ENCODE measurements at regions not wholly inside any gene's neighbourhood (a gene's known extent, or its start where the extent isn't known, plus 50 kb on each side); places are given as distances from the start of the nearest gene placed in this dataset.
"Not testable (repeated sequence)": the region's sequence is repeated elsewhere in the genome, so short reads cannot be mapped to it uniquely, and the experiment has no call there.

GRCh38 chr10:45154502-45154901, 153.8 kb downstream of the ZNF22 start:
- ATAC-seq: no peak
- DNase-seq: no peak
- 89% methylated on average over 3 of the region's 3 CpGs for WGBS
- H3K27me3 ChIP-seq (ENCODE audit: control insufficient read depth, insufficient read depth): no peaks in the 10 kb centered on the region
- intact Hi-C loops (cut with DNase I): no loop called here
- no peak overlapping the region for H3K27ac ChIP-seq (ENCODE audit: low read length)
- no peaks in the 10 kb centered on the region for H3K9me3 ChIP-seq (ENCODE audit: control insufficient read depth, low read length)
- H3K4me1 ChIP-seq (ENCODE audit: control insufficient read depth, insufficient read depth, low read length): no peaks in the 10 kb centered on the region
- no peak overlapping the region for H3K4me3 ChIP-seq (ENCODE audit: low read length)

GRCh38 chr10:45155784-45156183, 155.1 kb downstream of the ZNF22 start:
- H3K4me1 ChIP-seq (ENCODE audit: control insufficient read depth, insufficient read depth, low read length): no peaks in the 10 kb centered on the region
- intact Hi-C loops (cut with DNase I): no loop called here

GRCh38 chr10:45160271-45160670, 155.1 kb downstream of the OR13A1 start:
- Histone ChIP-seq H3K4me3 (ENCODE audit: low read length) (no peak overlapping the region), H3K4me1 (ENCODE audit: control insufficient read depth, insufficient read depth, low read length) (no peaks in the 10 kb centered on the region), H3K27me3 (ENCODE audit: control insufficient read depth, insufficient read depth) (no peaks in the 10 kb centered on the region), H3K9me3 (ENCODE audit: control insufficient read depth, low read length) (no peaks in the 10 kb centered on the region), H3K27ac (ENCODE audit: low read length) (no peak overlapping the region)
- intact Hi-C loops (cut with DNase I): no loop called here
- ATAC-seq (no peak), DNase-seq (no peak)
- WGBS: 79% methylated on average over 1 of the region's 1 CpG

More at GRCh38 chr10:45155784-45156183, 155.1 kb downstream of the ZNF22 start:
- Histone ChIP-seq H3K9me3 (ENCODE audit: control insufficient read depth, low read length) (no peaks in the 10 kb centered on the region), H3K27me3 (ENCODE audit: control insufficient read depth, insufficient read depth) (no peaks in the 10 kb centered on the region), H3K4me3 (ENCODE audit: low read length) (no peak overlapping the region), H3K27ac (ENCODE audit: low read length) (no peak overlapping the region)
- DNase-seq (no peak), ATAC-seq (no peak)
- 86% methylated on average over 5 of the region's 5 CpGs for WGBS

- Histone ChIP-seq H3K9me3 (ENCODE audit: control insufficient read depth, low read length) (no peaks in the 10 kb centered on the region), H3K27ac (ENCODE audit: low read length) (no peak overlapping the region), H3K4me1 (ENCODE audit: control insufficient read depth, insufficient read depth, low read length) (no peaks in the 10 kb centered on the region), H3K27me3 (ENCODE audit: control insufficient read depth, insufficient read depth) (no peaks in the 10 kb centered on the region), H3K4me3 (ENCODE audit: low read length) (no peak overlapping the region)
- WGBS: 82% methylated on average over 3 of the region's 3 CpGs
- DNase-seq (no peak), ATAC-seq (no peak)
- intact Hi-C loops (cut with DNase I): no loop called here
These were observed 152.0 kb downstream of the OR13A1 start for GRCh38 chr10:45163315-45163975.

- WGBS: 61% methylated on average over 8 of the region's 8 CpGs
- intact Hi-C loops (cut with DNase I); ATAC-seq: not testable (repeated sequence)
These were observed 139.8 kb downstream of the OR13A1 start for GRCh38 chr10:45175520-45176118.

GRCh38 chr10:45179691-45180090, 135.7 kb downstream of the OR13A1 start:
- WGBS: 61% methylated on average over 13 of the region's 13 CpGs
- DNase-seq: peak; percentile 68 to 89 (median 87)
- no peak overlapping the region for H3K4me3 ChIP-seq (ENCODE audit: low read length)
- intact Hi-C loops (cut with DNase I): no loop called here
- no peaks in the 10 kb centered on the region for H3K4me1 ChIP-seq (ENCODE audit: control insufficient read depth, insufficient read depth, low read length)
- ATAC-seq: peak; percentile 69 to 85
- H3K9me3 ChIP-seq (ENCODE audit: control insufficient read depth, low read length): no peaks in the 10 kb centered on the region
- H3K27me3 ChIP-seq (ENCODE audit: control insufficient read depth, insufficient read depth): no peaks in the 10 kb centered on the region
- no peak overlapping the region for H3K27ac ChIP-seq (ENCODE audit: low read length)

More at GRCh38 chr10:45175520-45176118, 139.8 kb downstream of the OR13A1 start:
- not testable (repeated sequence) for DNase-seq; H3K4me1 ChIP-seq (ENCODE audit: control insufficient read depth, insufficient read depth, low read length); H3K27ac ChIP-seq (ENCODE audit: low read length); H3K9me3 ChIP-seq (ENCODE audit: control insufficient read depth, low read length); H3K27me3 ChIP-seq (ENCODE audit: control insufficient read depth, insufficient read depth); H3K4me3 ChIP-seq (ENCODE audit: low read length)

- WGBS: 93% methylated on average over 14 of the region's 14 CpGs
- DNase-seq (peak in 1 of 3 donors; percentile 48), ATAC-seq (peak in 1 of 2 donors; percentile 11)
- Histone ChIP-seq H3K9me3 (ENCODE audit: control insufficient read depth, low read length) (no peaks in the 10 kb centered on the region), H3K27ac (ENCODE audit: low read length) (no peak overlapping the region), H3K4me3 (ENCODE audit: low read length) (no peak overlapping the region), H3K4me1 (ENCODE audit: control insufficient read depth, insufficient read depth, low read length) (no peaks in the 10 kb centered on the region), H3K27me3 (ENCODE audit: control insufficient read depth, insufficient read depth) (no peaks in the 10 kb centered on the region)
- intact Hi-C loops (cut with DNase I): no loop called here
These were observed 134.9 kb downstream of the OR13A1 start for GRCh38 chr10:45180507-45180906.

- peak; percentile 44 to 78 (median 78) for DNase-seq
- no peaks in the 10 kb centered on the region for H3K9me3 ChIP-seq (ENCODE audit: control insufficient read depth, low read length)
- intact Hi-C loops (cut with DNase I): no loop called here
- H3K27ac ChIP-seq (ENCODE audit: low read length): no peak overlapping the region
- 64% methylated on average over 19 of the region's 19 CpGs for WGBS
- peak; percentile 54 to 55 for ATAC-seq
- no peak overlapping the region for H3K4me3 ChIP-seq (ENCODE audit: low read length)
- no peaks in the 10 kb centered on the region for H3K27me3 ChIP-seq (ENCODE audit: control insufficient read depth, insufficient read depth)
- H3K4me1 ChIP-seq (ENCODE audit: control insufficient read depth, insufficient read depth, low read length): no peaks in the 10 kb centered on the region
These were observed 134.2 kb downstream of the OR13A1 start for GRCh38 chr10:45180946-45181875.

- 84% methylated on average over 4 of the region's 4 CpGs for WGBS
- ATAC-seq: no peak
- no peak overlapping the region for H3K27ac ChIP-seq (ENCODE audit: low read length)
- H3K9me3 ChIP-seq (ENCODE audit: control insufficient read depth, low read length): no peaks in the 10 kb centered on the region
- H3K4me3 ChIP-seq (ENCODE audit: low read length): no peak overlapping the region
- no peaks in the 10 kb centered on the region for H3K27me3 ChIP-seq (ENCODE audit: control insufficient read depth, insufficient read depth)
- H3K4me1 ChIP-seq (ENCODE audit: control insufficient read depth, insufficient read depth, low read length): no peaks in the 10 kb centered on the region
- intact Hi-C loops (cut with DNase I): no loop called here
- no peak for DNase-seq
These were observed 132.2 kb downstream of the OR13A1 start for GRCh38 chr10:45183174-45183573.

GRCh38 chr10:45197816-45198485, 117.5 kb downstream of the OR13A1 start:
- WGBS: 91% methylated on average over 28 of the region's 28 CpGs
- H3K27ac ChIP-seq (ENCODE audit: low read length): no peak overlapping the region

More at GRCh38 chr10:45197816-45198485, 117.5 kb downstream of the OR13A1 start:
- intact Hi-C loops (cut with DNase I): no loop called here
- Histone ChIP-seq H3K4me3 (ENCODE audit: low read length) (no peak overlapping the region), H3K9me3 (ENCODE audit: control insufficient read depth, low read length) (no peaks in the 10 kb centered on the region), H3K4me1 (ENCODE audit: control insufficient read depth, insufficient read depth, low read length) (no peaks in the 10 kb centered on the region), H3K27me3 (ENCODE audit: control insufficient read depth, insufficient read depth) (no peaks in the 10 kb centered on the region)
- no peak for DNase-seq
- ATAC-seq: peak in 1 of 2 donors; percentile 16
